GM23248 (cell line): ENCODE measurements at regions not wholly inside any gene's neighbourhood (a gene's known extent, or its start where the extent isn't known, plus 50 kb on each side); places are given as distances from the start of the nearest gene placed in this dataset.

Experiments
- EZH2 ChIP-seq: fragments of 200-600 bp; sonication (generic); IDR thresholded peaks from 2 replicates; pipeline ENCODE4 v1.6.1; 2018; ENCODE audit warnings: antibody characterized with exemption, mild to moderate bottlenecking; ENCODE audit not compliant: insufficient read depth, poor library complexity, severe bottlenecking
- EZH2phosphoT487 ChIP-seq: fragments of 200-600 bp; sonication (generic); IDR thresholded peaks from 2 replicates; pipeline ENCODE4 v1.6.1; 2018; ENCODE audit warnings: antibody characterized with exemption, moderate library complexity, mild to moderate bottlenecking, low read depth; ENCODE audit not compliant: insufficient read depth

DNA sequence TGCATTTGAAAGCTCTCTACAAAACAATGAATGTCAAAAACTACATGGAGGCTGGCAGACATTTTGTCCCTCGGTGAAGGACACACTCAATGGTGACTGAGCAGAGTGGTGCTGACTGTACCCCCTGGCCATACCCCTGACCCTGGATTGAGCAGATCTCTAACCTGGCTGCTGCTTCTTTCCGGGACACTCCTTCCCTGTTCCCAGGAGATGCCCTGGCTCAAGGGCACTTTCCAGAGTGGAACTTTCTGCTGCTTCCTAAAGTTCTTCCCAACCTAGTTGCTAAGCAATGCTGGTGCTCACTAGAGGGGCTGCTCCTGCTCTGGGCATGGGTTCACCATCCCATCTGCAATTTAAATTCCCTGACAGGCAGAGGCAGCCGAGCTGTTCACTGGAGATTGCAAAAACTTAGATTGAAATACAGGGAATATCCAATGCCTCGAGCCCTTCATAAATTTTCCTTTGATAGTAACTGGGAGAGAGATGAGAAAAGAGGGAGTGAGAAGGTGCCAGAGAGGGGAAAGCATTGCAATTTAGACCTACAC, 384.3 kb upstream of the PODXL start:
- TF ChIP-seq EZH2phosphoT487, result no peak
- TF ChIP-seq EZH2, result no peak
